Coronary artery (tissue), 2 donors: ENCODE measurements at regions not wholly inside any gene's neighbourhood (a gene's known extent, or its start where the extent isn't known, plus 50 kb on each side); places are given as distances from the start of the nearest gene placed in this dataset.
"Not testable (repeated sequence)": the region's sequence is repeated elsewhere in the genome, so short reads cannot be mapped to it uniquely, and the experiment has no call there.

ENCODE experiments used
- DNase-seq: peaks from one replicate; pipeline ENCODE4 v3.0.0-alpha.2; 2017; ENCODE audit warnings: low spot score
- H3K27ac ChIP-seq, 2 donors: fragments of 200-600 bp; sonication (generic); one replicate each; pipeline ENCODE4 v1.5.1; 2016 to 2019
- H3K4me3 ChIP-seq: fragments of 200-600 bp; sonication (generic); 2 replicates; pipeline ENCODE4 v1.5.1; 2016; ENCODE audit warnings: mild to moderate bottlenecking, moderate library complexity
- TF ChIP-seq, protein P1 (sequence below): fragments of 200-600 bp; sonication (generic); IDR thresholded peaks from one replicate; pipeline ENCODE4 v1.5.1; 2019; ENCODE audit warnings: antibody characterized with exemption

- TF ChIP-seq, protein P1, sequence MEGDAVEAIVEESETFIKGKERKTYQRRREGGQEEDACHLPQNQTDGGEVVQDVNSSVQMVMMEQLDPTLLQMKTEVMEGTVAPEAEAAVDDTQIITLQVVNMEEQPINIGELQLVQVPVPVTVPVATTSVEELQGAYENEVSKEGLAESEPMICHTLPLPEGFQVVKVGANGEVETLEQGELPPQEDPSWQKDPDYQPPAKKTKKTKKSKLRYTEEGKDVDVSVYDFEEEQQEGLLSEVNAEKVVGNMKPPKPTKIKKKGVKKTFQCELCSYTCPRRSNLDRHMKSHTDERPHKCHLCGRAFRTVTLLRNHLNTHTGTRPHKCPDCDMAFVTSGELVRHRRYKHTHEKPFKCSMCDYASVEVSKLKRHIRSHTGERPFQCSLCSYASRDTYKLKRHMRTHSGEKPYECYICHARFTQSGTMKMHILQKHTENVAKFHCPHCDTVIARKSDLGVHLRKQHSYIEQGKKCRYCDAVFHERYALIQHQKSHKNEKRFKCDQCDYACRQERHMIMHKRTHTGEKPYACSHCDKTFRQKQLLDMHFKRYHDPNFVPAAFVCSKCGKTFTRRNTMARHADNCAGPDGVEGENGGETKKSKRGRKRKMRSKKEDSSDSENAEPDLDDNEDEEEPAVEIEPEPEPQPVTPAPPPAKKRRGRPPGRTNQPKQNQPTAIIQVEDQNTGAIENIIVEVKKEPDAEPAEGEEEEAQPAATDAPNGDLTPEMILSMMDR, result no peak
- no peak overlapping the region for H3K27ac ChIP-seq
- DNase-seq, result no peak
These were observed 177.8 kb upstream of the TAB2 start for GRCh38 chr6:149139782-149140136.

DNA sequence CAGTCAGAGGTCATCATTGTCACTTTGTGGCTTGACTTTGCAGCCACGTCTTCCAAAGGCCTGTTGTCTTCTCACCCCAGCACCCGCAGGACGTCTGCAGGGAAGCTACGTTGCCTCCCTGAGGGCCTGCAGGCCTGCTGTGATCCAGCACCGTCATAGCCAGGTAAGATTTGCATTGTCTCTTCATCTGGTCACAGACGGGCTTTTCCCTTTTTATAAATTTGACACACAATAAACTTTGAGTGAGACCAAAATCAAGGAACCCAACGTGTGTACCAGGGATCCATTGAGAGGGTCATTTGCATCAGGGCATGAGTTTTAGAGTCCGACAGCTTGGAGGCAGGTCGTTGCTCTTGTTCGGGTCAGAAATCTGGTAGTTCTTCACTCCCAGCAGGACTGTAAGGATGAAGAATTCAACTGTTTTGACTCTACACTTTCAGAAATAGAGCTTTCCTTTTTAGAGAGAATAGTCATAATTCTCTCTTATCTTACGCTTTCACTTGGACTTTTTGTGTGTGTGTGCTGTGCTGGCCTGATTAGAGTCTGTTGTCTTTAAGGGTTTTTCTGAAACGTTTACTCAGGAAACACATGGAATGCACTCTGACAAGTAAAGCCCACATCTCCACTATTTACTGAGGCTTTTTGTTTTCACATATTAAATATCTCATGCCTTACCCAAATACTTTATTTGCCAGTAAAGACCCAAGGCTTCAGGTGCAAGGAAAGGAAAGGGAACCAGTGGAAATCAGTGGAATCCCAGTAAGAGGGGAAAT lies 177.2 kb upstream of the TAB2 start:
- Histone ChIP-seq H3K4me3 (no peak overlapping the region), H3K27ac (no peak overlapping the region)
- DNase-seq, result no peak
- TF ChIP-seq, protein P1, result no peak

More at GRCh38 chr6:149139782-149140136, 177.8 kb upstream of the TAB2 start:
- H3K4me3 ChIP-seq, result no peak overlapping the region

GRCh38 chr6:149140910-149141290 lies 176.6 kb upstream of the TAB2 start:
- Histone ChIP-seq H3K27ac (no peak overlapping the region), H3K4me3 (no peak overlapping the region)
- TF ChIP-seq, protein P1, result no peak
- no peak for DNase-seq

DNA sequence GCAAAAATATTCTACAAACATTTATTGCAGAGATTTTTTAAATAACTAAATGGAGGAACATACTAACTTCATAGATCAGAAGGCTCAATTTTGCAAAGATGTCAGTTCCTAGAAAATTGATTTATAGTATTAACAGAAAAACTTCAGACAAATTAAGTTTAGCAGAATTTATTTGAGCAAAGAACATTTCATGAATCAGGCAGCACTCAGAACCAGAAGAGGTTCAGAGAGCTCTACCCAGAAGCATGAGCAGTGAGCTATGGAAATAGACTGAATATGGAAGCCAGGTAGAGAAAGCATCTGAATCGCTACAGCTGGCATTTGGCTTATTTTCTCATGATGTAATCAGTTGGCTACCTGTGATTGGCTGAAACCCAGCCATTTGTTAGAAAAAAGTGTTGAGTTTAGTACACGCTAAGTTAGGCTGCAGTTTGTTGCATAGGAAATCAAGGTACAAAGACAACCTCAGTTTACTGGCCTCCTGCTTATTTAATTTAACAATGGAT lies 174.5 kb upstream of the TAB2 start:
- TF ChIP-seq, protein P1, result no peak
- DNase-seq, result no peak
- Histone ChIP-seq H3K27ac (no peak overlapping the region), H3K4me3 (no peak overlapping the region)

DNA sequence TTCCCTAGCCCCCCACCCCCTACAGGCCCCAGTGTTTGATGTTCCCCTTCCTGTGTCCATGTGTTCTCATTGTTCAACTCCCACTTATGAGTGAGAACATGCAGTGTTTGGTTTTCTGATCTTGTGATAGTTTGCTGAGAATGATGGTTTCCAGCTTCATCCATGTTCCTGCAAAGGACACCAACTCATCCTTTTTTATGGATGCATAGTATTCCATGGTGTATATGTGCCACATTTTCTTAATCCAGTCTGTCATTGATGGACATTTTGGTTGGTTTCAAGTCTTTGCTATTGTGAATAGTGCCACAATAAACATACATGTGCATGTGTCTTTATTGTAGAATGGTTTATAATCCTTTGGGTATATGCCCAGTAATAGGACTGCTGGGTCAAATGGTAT lies 171.7 kb upstream of the TAB2 start:
- not testable (repeated sequence) for DNase-seq, H3K27ac ChIP-seq, H3K4me3 ChIP-seq

GRCh38 chr6:149147195-149147594 lies 170.3 kb upstream of the TAB2 start:
- Histone ChIP-seq H3K27ac (no peak overlapping the region), H3K4me3 (no peak overlapping the region)
- no peak for DNase-seq
- TF ChIP-seq, protein P1, result no peak

DNA sequence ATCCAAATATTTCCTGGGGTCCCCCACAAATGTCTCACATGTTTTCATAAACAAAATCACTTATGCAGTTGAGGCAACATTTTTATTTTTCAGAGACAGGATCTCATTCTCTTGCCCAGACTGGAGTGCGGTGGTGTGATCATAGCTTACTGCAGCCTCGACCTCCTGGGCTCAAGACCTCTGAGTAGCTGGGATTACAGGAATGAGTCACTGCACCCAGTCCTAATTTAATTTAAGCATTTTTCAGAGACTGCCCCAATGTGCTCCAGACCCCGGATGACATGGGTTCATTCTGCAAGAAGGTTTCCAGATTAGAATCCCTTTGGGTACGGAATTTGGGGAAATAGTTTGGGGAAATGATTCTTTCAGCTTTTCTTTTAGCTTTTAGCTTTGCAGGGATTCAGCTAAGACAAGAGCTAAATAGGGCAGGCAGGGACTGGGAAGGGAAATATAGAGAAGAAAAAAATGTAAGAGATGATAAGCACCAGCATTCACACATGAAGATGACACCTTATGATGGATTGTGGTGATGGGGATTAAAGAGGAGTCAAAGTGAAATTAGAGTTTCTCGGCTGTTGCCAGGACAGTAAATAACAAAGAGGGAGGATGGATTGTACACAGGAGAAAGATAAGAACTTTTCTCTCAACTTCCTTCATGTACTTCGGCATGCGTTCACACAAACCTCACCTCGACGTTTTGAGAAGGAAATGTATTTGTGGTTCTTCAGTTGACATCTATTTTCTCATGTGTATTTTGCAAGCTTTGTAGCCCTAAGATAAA lies 169.4 kb upstream of the TAB2 start:
- Histone ChIP-seq H3K27ac (no peak overlapping the region), H3K4me3 (no peak overlapping the region)
- TF ChIP-seq, protein P1, result no peak
- DNase-seq, result no peak
